ENCODE measurements at regions not wholly inside any gene's neighbourhood (a gene's known extent, or its start where the extent isn't known, plus 50 kb on each side); places are given as distances from the start of the nearest gene placed in this dataset.
"Not testable (repeated sequence)": the region's sequence is repeated elsewhere in the genome, so short reads cannot be mapped to it uniquely, and the experiment has no call there.

DNA sequence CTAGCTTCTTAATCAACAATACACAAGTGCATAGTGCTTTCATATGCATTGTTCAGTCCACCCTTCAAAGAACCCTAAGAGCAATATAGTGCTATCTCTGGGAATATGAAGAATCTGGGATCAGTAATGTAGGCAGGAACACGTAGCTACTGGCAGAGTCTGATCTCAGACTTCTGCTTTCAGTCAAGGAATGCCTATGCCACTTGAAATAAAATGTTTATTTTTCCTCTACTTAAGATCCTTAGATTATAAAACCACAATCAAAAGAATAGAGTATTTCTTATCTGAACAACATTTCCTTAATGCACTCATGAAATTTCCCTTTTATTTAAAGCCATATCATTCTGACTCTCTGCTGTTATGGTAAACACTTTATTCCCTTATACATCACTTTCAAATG is 1407.8 kb upstream of the C9orf72 start:
- H3K4me3 ChIP-seq (ENCODE audit: low read depth, low read length): no peak overlapping the region
- no peak for DNase-seq (ENCODE audit: low read depth)
- TF ChIP-seq, protein P1, sequence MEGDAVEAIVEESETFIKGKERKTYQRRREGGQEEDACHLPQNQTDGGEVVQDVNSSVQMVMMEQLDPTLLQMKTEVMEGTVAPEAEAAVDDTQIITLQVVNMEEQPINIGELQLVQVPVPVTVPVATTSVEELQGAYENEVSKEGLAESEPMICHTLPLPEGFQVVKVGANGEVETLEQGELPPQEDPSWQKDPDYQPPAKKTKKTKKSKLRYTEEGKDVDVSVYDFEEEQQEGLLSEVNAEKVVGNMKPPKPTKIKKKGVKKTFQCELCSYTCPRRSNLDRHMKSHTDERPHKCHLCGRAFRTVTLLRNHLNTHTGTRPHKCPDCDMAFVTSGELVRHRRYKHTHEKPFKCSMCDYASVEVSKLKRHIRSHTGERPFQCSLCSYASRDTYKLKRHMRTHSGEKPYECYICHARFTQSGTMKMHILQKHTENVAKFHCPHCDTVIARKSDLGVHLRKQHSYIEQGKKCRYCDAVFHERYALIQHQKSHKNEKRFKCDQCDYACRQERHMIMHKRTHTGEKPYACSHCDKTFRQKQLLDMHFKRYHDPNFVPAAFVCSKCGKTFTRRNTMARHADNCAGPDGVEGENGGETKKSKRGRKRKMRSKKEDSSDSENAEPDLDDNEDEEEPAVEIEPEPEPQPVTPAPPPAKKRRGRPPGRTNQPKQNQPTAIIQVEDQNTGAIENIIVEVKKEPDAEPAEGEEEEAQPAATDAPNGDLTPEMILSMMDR (conservative IDR thresholded peaks at IDR 0.05; ENCODE audit: low read depth, low read length): no peak

DNA sequence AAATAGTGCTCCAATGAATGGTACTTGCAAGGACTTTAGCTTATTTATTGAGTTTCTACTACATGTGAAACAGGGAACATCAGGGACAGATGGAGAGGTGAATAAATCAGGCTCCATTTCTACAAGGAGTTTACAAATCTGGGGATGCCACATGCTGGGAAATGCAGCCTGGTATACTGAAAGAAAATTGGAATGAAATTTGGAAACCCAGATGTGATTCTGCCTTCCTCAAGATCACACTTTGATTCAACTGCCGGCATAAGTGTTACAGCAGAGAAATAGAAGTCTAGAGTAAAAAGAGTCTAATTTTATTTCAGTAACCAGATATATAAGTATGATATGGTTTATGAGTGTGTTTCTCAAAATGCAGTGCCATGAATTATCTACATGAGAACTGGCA is 1408.4 kb upstream of the C9orf72 start:
- H3K4me3 ChIP-seq (ENCODE audit: low read depth, low read length): no peak overlapping the region
- no peak for DNase-seq (ENCODE audit: low read depth)
- TF ChIP-seq, protein P1 (conservative IDR thresholded peaks at IDR 0.05; ENCODE audit: low read depth, low read length): no peak

DNA sequence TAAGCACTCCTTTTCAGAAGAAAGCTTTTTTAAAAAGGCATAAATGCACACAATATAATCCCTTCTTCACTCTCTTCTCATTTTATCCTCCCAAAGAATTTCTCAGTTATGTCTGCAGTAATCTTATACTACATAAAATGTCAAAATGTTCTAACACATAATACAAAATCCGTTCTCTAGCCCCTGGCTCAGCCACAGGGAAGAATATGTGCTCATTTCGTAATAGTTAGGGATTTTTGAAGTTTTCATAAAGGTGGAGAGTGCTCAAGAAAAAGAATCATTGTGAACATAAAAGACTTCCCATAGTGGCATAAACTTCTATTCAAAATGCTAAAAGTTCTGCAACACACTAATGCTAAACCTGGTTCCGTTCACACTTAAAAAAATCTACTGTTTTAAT is 1410.7 kb upstream of the C9orf72 start:
- no peak overlapping the region for H3K4me3 ChIP-seq (ENCODE audit: low read depth, low read length)
- no peak for DNase-seq (ENCODE audit: low read depth)
- TF ChIP-seq, protein P1 (conservative IDR thresholded peaks at IDR 0.05; ENCODE audit: low read depth, low read length): no peak

DNA sequence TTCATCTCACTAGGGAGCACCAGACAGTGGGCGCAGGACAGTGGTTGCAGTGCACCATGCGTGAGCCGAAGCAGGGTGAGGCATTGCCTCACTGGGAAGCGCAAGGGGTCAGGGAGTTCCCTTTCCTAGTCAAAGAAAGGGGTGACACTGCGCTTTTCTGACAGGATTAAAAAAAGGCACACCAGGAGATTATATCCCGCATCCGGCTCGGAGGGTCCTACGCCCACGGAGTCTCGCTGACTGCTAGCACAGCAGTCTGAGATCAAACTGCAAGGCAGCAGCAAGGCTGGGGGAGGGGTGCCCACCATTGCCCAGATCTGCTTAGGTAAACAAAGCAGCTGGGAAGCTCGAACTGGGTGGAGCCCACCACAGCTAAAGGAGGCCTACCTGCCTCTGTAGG is 1416.7 kb upstream of the C9orf72 start:
- not testable (repeated sequence) for DNase-seq (ENCODE audit: low read depth); H3K4me3 ChIP-seq (ENCODE audit: low read depth, low read length)

DNA sequence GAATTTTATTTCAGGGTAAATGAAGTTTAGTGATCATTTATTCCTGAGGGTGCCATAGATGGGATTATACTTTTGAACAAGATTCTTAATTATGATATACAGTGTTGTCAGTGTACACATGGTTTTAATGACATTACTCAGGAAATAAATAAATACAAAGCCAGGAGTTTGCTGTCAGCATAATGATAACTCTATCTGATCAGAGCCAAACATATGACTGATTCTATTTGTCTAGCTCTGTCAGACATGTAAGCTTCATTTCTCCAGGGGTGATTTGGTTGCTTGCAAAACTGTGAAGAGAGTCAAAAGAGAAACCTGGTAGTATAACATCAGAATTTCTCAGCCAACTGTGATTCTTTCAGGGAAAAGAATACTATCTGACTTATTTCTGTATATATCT is 1425.8 kb upstream of the C9orf72 start:
- no peak overlapping the region for H3K4me3 ChIP-seq (ENCODE audit: low read depth, low read length)
- TF ChIP-seq, protein P1 (conservative IDR thresholded peaks at IDR 0.05; ENCODE audit: low read depth, low read length): no peak
- DNase-seq (ENCODE audit: low read depth): peak; percentile 6

DNA sequence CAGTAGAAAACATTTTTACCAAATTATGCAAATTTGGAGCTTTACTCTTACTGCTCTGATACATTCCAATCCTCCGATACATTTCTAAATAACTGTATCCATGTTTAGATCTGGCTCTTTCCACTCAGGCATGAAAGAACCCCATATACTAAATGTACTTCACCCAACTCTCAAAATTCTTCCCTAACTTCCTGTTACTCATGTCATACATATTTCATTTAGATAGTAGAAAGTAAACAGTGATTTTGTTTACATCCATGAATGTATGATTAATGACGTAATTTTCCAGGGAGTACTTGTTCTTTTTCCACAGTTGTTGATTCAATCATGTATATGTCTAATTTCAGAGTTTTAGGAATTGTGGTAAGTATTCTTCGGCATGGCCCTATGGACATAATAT is 1426.5 kb upstream of the C9orf72 start:
- peak; percentile 26 for DNase-seq (ENCODE audit: low read depth)
- TF ChIP-seq, protein P1 (conservative IDR thresholded peaks at IDR 0.05; ENCODE audit: low read depth, low read length): no peak
- H3K4me3 ChIP-seq (ENCODE audit: low read depth, low read length): no peak overlapping the region

DNA sequence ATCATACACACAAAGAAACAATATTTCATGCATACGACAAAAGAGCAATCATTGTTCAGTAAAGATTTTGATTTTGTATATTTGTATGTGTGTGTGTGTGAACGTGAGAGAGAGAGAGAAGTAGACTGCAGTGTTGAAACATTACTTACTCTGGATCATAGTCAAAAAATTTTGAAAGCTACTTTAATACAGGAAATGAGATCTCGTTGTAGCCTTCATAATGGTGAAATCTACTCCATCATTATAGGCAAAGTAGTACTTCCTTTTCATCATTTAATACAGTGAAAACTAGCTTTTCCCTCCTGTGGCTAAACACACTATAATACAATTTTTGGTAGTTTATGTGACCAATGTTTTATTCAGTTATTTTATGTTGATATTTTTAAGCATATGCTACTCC is 1427.7 kb upstream of the C9orf72 start:
- DNase-seq (ENCODE audit: low read depth): no peak
- no peak overlapping the region for H3K4me3 ChIP-seq (ENCODE audit: low read depth, low read length)
- TF ChIP-seq, protein P1 (conservative IDR thresholded peaks at IDR 0.05; ENCODE audit: low read depth, low read length): no peak

DNA sequence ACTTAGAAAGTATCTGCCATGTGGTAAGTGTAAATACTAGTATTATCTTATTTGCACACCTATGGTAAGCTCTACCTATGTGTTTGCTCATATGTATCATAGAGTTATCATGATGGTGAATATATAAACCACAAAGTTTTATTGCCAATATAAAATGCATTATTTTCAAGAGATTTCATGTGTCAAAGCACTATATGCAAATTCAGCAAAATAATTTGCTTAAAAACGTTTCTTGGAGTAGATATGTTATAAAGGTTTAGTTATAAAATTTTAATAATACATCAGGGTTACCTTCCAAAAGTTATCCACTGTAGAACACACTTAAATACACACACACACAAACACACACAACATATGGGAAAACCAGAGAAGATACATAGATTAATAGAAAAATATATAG is 1431.7 kb upstream of the C9orf72 start:
- TF ChIP-seq, protein P1 (conservative IDR thresholded peaks at IDR 0.05; ENCODE audit: low read depth, low read length): no peak
- DNase-seq (ENCODE audit: low read depth): no peak
- no peak overlapping the region for H3K4me3 ChIP-seq (ENCODE audit: low read depth, low read length)

Measured in choroid plexus epithelial cell (primary cell).